CD4-positive, alpha-beta T cell treated with Interleukin-4 for 1 hour (primary cell): ENCODE measurements at regions not wholly inside any gene's neighbourhood (a gene's known extent, or its start where the extent isn't known, plus 50 kb on each side); places are given as distances from the start of the nearest gene placed in this dataset.
"Not testable (repeated sequence)": the region's sequence is repeated elsewhere in the genome, so short reads cannot be mapped to it uniquely, and the experiment has no call there.

Experiments used
- DNase-seq, 2 donors: peaks; one replicate each; pipeline ENCODE4 v3.0.0-alpha.2; 2020 to 2022

DNA sequence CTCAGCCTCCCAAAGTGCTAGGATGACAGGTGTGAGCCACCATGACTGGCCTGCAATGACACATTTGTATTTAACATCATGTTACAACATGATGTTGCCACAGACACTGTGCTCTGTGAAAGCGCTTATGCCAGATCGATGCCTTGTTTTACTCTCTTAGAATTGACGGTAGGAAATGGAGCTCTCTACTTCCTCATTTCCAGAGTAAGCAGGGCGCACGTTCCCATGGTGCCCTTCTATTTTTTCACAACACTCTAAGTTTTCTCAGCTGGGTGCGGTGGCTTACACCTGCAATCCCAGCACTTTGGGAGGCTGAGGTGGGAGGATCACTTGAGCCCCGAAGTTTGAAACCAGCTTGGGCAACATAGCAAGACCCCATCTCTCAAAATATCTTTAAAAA lies 60.7 kb upstream of the DHRSX start:
- DNase-seq: no peak

- DNase-seq: no peak
Measured at GRCh38 chrX:2559124-2559523, 58.3 kb upstream of the DHRSX start.

DNA sequence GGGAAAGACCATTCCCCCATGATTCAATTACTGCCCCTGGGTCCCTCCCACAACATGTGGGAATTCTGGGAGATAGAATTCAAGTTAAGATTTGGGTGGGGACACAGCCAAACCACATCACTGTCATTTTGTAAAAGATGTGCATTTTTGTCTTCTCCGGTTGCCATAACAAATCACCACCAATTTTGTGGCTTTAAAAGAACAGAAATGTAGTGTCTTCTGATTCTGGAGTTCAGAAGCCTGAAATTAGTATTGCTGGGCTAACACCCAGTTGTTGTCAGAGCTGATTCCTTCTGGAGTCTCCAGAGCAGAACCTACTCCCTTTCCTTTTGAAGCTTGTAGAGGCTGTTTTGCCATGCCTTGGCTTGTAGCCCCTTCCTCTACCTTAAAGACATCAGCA lies 54.1 kb upstream of the DHRSX start:
- DNase-seq: no peak

DNA sequence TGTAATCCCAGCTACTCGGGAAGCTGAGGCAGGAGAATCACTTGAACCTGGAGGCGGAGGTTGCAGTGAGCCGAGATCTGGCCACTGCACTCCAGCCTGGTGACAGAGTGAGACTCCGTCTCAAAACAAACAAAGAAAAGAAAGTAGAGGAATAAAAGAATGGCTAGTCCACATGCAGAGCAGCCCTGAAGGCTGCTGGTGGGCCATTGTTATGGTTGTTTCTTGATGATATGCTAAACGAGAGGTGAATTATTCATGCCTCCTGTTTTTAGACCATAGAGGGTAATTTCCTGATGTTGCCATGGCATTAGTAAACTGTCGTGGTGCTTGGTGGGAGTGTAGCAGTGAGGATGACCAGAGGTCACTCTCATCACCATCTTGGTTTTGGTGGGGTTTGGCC lies 53.3 kb upstream of the DHRSX start:
- not testable (repeated sequence) for DNase-seq

- no peak for DNase-seq
Measured at GRCh38 chrX:2552621-2553201, 51.9 kb upstream of the DHRSX start.

- DNase-seq: no peak
Measured at GRCh38 chrX:2550328-2551020, 49.7 kb upstream of the DHRSX start.
